ENCODE measurements at regions not wholly inside any gene's neighbourhood (a gene's known extent, or its start where the extent isn't known, plus 50 kb on each side); places are given as distances from the start of the nearest gene placed in this dataset.
"Not testable (repeated sequence)": the region's sequence is repeated elsewhere in the genome, so short reads cannot be mapped to it uniquely, and the experiment has no call there.

DNA sequence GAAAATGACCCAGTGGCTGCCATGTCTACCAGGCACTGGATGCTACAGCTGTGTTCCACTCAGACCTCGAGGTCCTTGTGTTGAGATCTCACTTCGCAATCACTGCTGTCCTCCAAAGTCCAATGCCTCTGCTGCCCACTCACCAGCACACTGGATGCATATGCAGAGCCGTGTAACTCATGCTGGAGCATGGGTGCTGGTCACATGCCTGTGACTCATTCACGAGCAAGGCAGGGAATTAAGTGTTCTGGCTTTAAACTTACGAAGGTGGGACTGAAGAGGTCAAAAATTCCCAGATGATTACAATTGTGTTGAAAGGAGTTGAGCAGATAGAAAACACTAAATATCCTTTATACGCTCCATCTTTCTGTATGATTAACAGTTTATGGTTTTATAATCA lies 417.5 kb downstream of the NUP35 start:
- Mint-ChIP-seq H3K4me1 (no peaks in the 10 kb centered on the region), H3K27me3 (no peaks in the 10 kb centered on the region), H3K27ac (no peak overlapping the region), H3K36me3 (no peaks in the 10 kb centered on the region), H3K4me3 (no peak overlapping the region), H3K9me3 (peaks cover 14 to 34% (median 33%) of the 10 kb centered on the region in 3 donors)
- H3K27ac ChIP-seq (ENCODE audit: low read length) = no peak overlapping the region
- H3K9me3 ChIP-seq = no peaks in the 10 kb centered on the region
- ATAC-seq (replicated peaks in 1 of 4) = no peak
- no peaks in the 10 kb centered on the region for H3K27me3 ChIP-seq (replicated peaks in 1 of 2; ENCODE audit: control insufficient read depth in 2 of 2, extremely low read depth in 1 of 2, insufficient read depth in 2 of 2, low read length in 1 of 2)
- no peak overlapping the region for H3K4me3 ChIP-seq (ENCODE audit: control insufficient read depth in 1 of 2, extremely low read depth in 1 of 2, low read length in 1 of 2)
- DNase-seq = no peak
- WGBS (ENCODE audit: insufficient coverage) = 92% methylated on average over 2 of the region's 6 CpGs
- ChIA-PET POLR2A (no interaction called here), CTCF (no interaction called here)
- no peaks in the 10 kb centered on the region for H3K36me3 ChIP-seq (ENCODE audit: control insufficient read depth in 2 of 2, extremely low read depth in 1 of 2, insufficient read depth in 1 of 2, low read length in 1 of 2)
- H3K4me1 ChIP-seq (ENCODE audit: control insufficient read depth in 1 of 2, extremely low read depth in 1 of 2, insufficient read depth in 2 of 2, low read length in 2 of 2) = no peaks in the 10 kb centered on the region

GRCh38 chr2:183542606-183543005 lies 418.4 kb downstream of the NUP35 start:
- WGBS (ENCODE audit: insufficient coverage) = no CpG with 5 or more reads among the region's 3 CpGs
- DNase-seq = no peak
- H3K9me3 Mint-ChIP-seq = peaks cover 14 to 39% (median 36%) of the 10 kb centered on the region in 3 donors
- ATAC-seq (replicated peaks in 1 of 4) = no peak
- ChIA-PET CTCF (no interaction called here), POLR2A (no interaction called here)
- no peaks in the 10 kb centered on the region for H3K36me3 Mint-ChIP-seq
- Histone ChIP-seq H3K9me3 (no peaks in the 10 kb centered on the region), H3K36me3 (ENCODE audit: control insufficient read depth in 2 of 2, extremely low read depth in 1 of 2, insufficient read depth in 1 of 2, low read length in 1 of 2) (no peaks in the 10 kb centered on the region), H3K4me3 (ENCODE audit: control insufficient read depth in 1 of 2, extremely low read depth in 1 of 2, low read length in 1 of 2) (no peak overlapping the region), H3K27me3 (replicated peaks in 1 of 2; ENCODE audit: control insufficient read depth in 2 of 2, extremely low read depth in 1 of 2, insufficient read depth in 2 of 2, low read length in 1 of 2) (no peaks in the 10 kb centered on the region), H3K4me1 (ENCODE audit: control insufficient read depth in 1 of 2, extremely low read depth in 1 of 2, insufficient read depth in 2 of 2, low read length in 2 of 2) (no peaks in the 10 kb centered on the region), H3K27ac (ENCODE audit: low read length) (no peak overlapping the region)
- H3K4me3 Mint-ChIP-seq = no peak overlapping the region
- H3K27ac Mint-ChIP-seq = no peak overlapping the region
- H3K27me3 Mint-ChIP-seq = no peaks in the 10 kb centered on the region
- H3K4me1 Mint-ChIP-seq = no peaks in the 10 kb centered on the region

- Mint-ChIP-seq H3K9me3 (peaks cover 18 to 43% (median 41%) of the 10 kb centered on the region in 3 donors), H3K4me3 (no peak overlapping the region), H3K36me3 (no peaks in the 10 kb centered on the region), H3K4me1 (no peaks in the 10 kb centered on the region), H3K27ac (no peak overlapping the region), H3K27me3 (no peaks in the 10 kb centered on the region)
- DNase-seq = no peak
- no peak overlapping the region for H3K27ac ChIP-seq (ENCODE audit: low read length)
- ATAC-seq (replicated peaks in 1 of 4) = no peak
- H3K27me3 ChIP-seq (replicated peaks in 1 of 2; ENCODE audit: control insufficient read depth in 2 of 2, extremely low read depth in 1 of 2, insufficient read depth in 2 of 2, low read length in 1 of 2) = no peaks in the 10 kb centered on the region
- H3K9me3 ChIP-seq = no peaks in the 10 kb centered on the region
- CTCF ChIA-PET = no interaction called here
- WGBS (ENCODE audit: insufficient coverage) = no CpG with 5 or more reads among the region's 5 CpGs
- no peaks in the 10 kb centered on the region for H3K36me3 ChIP-seq (ENCODE audit: control insufficient read depth in 2 of 2, extremely low read depth in 1 of 2, insufficient read depth in 1 of 2, low read length in 1 of 2)
- POLR2A ChIA-PET = no interaction called here
- no peak overlapping the region for H3K4me3 ChIP-seq (ENCODE audit: control insufficient read depth in 1 of 2, extremely low read depth in 1 of 2, low read length in 1 of 2)
- H3K4me1 ChIP-seq (ENCODE audit: control insufficient read depth in 1 of 2, extremely low read depth in 1 of 2, insufficient read depth in 2 of 2, low read length in 2 of 2) = no peaks in the 10 kb centered on the region
Observed at GRCh38 chr2:183543222-183543621, 419.0 kb downstream of the NUP35 start.

DNA sequence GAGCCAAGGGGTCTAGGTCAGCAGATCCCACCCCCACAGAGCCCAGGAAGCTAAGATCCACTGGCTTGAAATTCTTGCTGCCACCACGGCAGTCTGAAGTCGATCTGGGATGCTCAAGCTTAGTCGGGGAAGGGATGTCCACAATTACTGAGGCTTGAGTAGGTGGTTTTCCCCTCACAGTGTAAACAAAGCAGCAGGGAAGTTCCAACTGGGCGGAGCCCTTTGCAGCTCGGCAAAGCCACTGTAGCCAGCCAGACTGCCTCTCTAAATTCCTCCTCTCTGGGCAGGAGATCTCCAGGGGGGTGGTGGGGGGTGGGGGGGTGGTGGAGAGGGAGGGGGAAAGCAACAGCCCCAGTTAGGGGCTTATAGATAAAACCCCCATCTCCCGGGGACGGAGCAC lies 419.5 kb downstream of the NUP35 start:
- POLR2A ChIA-PET = no interaction called here
- WGBS (ENCODE audit: insufficient coverage) = 62% methylated on average over 3 of the region's 7 CpGs
- H3K4me3 ChIP-seq (ENCODE audit: control insufficient read depth in 1 of 2, extremely low read depth in 1 of 2, low read length in 1 of 2) = no peak overlapping the region

DNA sequence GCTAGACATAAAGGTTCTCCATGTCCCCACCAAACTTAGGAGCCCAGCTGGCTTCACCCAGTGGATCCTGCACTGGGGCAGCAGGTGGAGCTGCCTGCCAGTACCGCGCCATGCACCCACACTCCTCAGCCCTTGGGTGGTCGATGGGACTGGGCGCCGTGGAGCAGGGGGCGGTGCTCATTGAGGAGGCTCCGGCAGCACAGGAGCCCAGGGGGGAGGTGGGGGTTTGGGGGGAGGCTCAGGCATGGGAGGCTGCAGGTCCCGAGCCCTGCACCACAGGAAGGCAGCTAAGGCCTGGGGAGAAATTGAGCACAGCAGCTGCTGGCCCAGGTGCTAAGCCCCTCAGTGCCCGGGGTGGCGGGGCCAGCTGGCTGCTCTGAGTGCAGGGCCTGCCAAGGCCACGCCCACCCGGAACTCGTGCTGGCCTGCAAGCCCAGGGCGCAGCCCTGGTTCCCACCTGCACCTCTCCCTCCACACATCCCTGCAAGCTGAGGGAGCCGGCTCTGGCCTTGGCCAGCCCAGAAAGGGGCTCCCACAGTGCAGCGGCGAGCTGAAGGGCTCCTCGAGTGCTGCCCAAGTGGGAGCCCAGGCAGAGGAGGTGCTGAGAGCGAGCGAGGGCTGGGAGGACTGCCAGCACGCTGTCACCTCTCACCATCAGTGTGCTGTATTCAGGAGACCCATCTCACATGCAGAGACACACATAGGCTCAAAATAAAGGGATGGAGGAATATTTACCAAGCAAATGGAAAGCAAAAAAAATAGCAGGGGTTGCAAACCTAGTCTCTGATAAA lies 422.5 kb downstream of the NUP35 start:
- CTCF ChIA-PET; H3K4me3 Mint-ChIP-seq; H3K27ac ChIP-seq (ENCODE audit: low read length); H3K36me3 ChIP-seq (ENCODE audit: control insufficient read depth in 2 of 2, extremely low read depth in 1 of 2, insufficient read depth in 1 of 2, low read length in 1 of 2); H3K27ac Mint-ChIP-seq; H3K9me3 ChIP-seq; H3K36me3 Mint-ChIP-seq; H3K4me3 ChIP-seq (ENCODE audit: control insufficient read depth in 1 of 2, extremely low read depth in 1 of 2, low read length in 1 of 2); ATAC-seq (replicated peaks in 1 of 4); H3K27me3 ChIP-seq (replicated peaks in 1 of 2; ENCODE audit: control insufficient read depth in 2 of 2, extremely low read depth in 1 of 2, insufficient read depth in 2 of 2, low read length in 1 of 2); H3K27me3 Mint-ChIP-seq; POLR2A ChIA-PET; DNase-seq; H3K4me1 Mint-ChIP-seq; H3K4me1 ChIP-seq (ENCODE audit: control insufficient read depth in 1 of 2, extremely low read depth in 1 of 2, insufficient read depth in 2 of 2, low read length in 2 of 2): not testable (repeated sequence)
- peaks cover 23 to 54% (median 35%) of the 10 kb centered on the region in 3 donors for H3K9me3 Mint-ChIP-seq
- 83% methylated on average over 14 of the region's 21 CpGs for WGBS (ENCODE audit: insufficient coverage)

More for the DNA sequence above, 419.5 kb downstream of the NUP35 start:
- H3K4me1 ChIP-seq (ENCODE audit: control insufficient read depth in 1 of 2, extremely low read depth in 1 of 2, insufficient read depth in 2 of 2, low read length in 2 of 2) = no peaks in the 10 kb centered on the region
- DNase-seq (no peak), ATAC-seq (replicated peaks in 1 of 4) (no peak)
- CTCF ChIA-PET = no interaction called here
- Mint-ChIP-seq H3K36me3 (no peaks in the 10 kb centered on the region), H3K27ac (no peak overlapping the region), H3K4me1 (no peaks in the 10 kb centered on the region), H3K27me3 (no peaks in the 10 kb centered on the region), H3K4me3 (no peak overlapping the region), H3K9me3 (peaks cover 19 to 48% (median 41%) of the 10 kb centered on the region in 3 donors)
- no peaks in the 10 kb centered on the region for H3K27me3 ChIP-seq (replicated peaks in 1 of 2; ENCODE audit: control insufficient read depth in 2 of 2, extremely low read depth in 1 of 2, insufficient read depth in 2 of 2, low read length in 1 of 2)
- H3K27ac ChIP-seq (ENCODE audit: low read length) = no peak overlapping the region
- no peaks in the 10 kb centered on the region for H3K9me3 ChIP-seq
- H3K36me3 ChIP-seq (ENCODE audit: control insufficient read depth in 2 of 2, extremely low read depth in 1 of 2, insufficient read depth in 1 of 2, low read length in 1 of 2) = no peaks in the 10 kb centered on the region

GRCh38 chr2:183552716-183553115 lies 428.5 kb downstream of the NUP35 start:
- WGBS (ENCODE audit: insufficient coverage) = no CpG with 5 or more reads among the region's 4 CpGs
- H3K4me3 Mint-ChIP-seq = no peak overlapping the region
- no peak for DNase-seq
- H3K27ac Mint-ChIP-seq = no peak overlapping the region
- Histone ChIP-seq H3K4me3 (ENCODE audit: control insufficient read depth in 1 of 2, extremely low read depth in 1 of 2, low read length in 1 of 2) (no peak overlapping the region), H3K27ac (ENCODE audit: low read length) (no peak overlapping the region), H3K9me3 (no peaks in the 10 kb centered on the region), H3K36me3 (ENCODE audit: control insufficient read depth in 2 of 2, extremely low read depth in 1 of 2, insufficient read depth in 1 of 2, low read length in 1 of 2) (no peaks in the 10 kb centered on the region), H3K4me1 (ENCODE audit: control insufficient read depth in 1 of 2, extremely low read depth in 1 of 2, insufficient read depth in 2 of 2, low read length in 2 of 2) (no peaks in the 10 kb centered on the region), H3K27me3 (replicated peaks in 1 of 2; ENCODE audit: control insufficient read depth in 2 of 2, extremely low read depth in 1 of 2, insufficient read depth in 2 of 2, low read length in 1 of 2) (no peaks in the 10 kb centered on the region)
- H3K27me3 Mint-ChIP-seq = no peaks in the 10 kb centered on the region
- ChIA-PET POLR2A (no interaction called here), CTCF (no interaction called here)
- H3K4me1 Mint-ChIP-seq = no peaks in the 10 kb centered on the region
- H3K9me3 Mint-ChIP-seq = peaks cover 12 to 25% (median 17%) of the 10 kb centered on the region in 3 donors
- ATAC-seq (replicated peaks in 1 of 4) = no peak
- no peaks in the 10 kb centered on the region for H3K36me3 Mint-ChIP-seq

DNA sequence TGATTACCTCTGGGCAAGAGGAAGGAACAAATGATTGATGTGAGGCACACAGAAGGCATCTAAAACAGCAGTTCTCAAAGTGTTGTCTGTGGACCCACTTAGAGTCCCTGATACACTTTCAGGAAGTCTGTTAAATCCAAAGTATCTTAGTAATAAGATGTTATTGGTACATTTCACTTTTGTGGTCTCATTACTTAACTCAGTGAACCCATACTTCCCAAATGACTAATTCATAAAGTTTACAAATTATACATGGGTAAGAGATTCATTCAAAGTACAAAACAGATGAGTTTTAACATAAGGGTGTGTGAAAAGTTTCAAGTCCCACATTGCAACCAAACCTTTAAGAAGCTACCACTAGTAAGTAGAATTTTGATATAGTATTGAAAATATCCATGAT lies 440.5 kb downstream of the NUP35 start:
- Mint-ChIP-seq H3K4me1 (no peaks in the 10 kb centered on the region), H3K9me3 (peaks cover 0 to 1% (median under 1%) of the 10 kb centered on the region in 3 donors), H3K36me3 (no peaks in the 10 kb centered on the region), H3K27me3 (no peaks in the 10 kb centered on the region), H3K4me3 (no peak overlapping the region), H3K27ac (no peak overlapping the region)
- ATAC-seq (replicated peaks in 1 of 4) = no peak
- no peaks in the 10 kb centered on the region for H3K27me3 ChIP-seq (replicated peaks in 1 of 2; ENCODE audit: control insufficient read depth in 2 of 2, extremely low read depth in 1 of 2, insufficient read depth in 2 of 2, low read length in 1 of 2)
- no peaks in the 10 kb centered on the region for H3K4me1 ChIP-seq (ENCODE audit: control insufficient read depth in 1 of 2, extremely low read depth in 1 of 2, insufficient read depth in 2 of 2, low read length in 2 of 2)
- H3K9me3 ChIP-seq = no peaks in the 10 kb centered on the region
- H3K36me3 ChIP-seq (ENCODE audit: control insufficient read depth in 2 of 2, extremely low read depth in 1 of 2, insufficient read depth in 1 of 2, low read length in 1 of 2) = no peaks in the 10 kb centered on the region
- CTCF ChIA-PET = no interaction called here
- no peak overlapping the region for H3K4me3 ChIP-seq (ENCODE audit: control insufficient read depth in 1 of 2, extremely low read depth in 1 of 2, low read length in 1 of 2)
- H3K27ac ChIP-seq (ENCODE audit: low read length) = no peak overlapping the region
- POLR2A ChIA-PET = no interaction called here
- DNase-seq = no peak
